Activated B cell treated with CpG ODN at 0.5 μM for 24 hours (primary cell): ENCODE measurements at regions not wholly inside any gene's neighbourhood (a gene's known extent, or its start where the extent isn't known, plus 50 kb on each side); places are given as distances from the start of the nearest gene placed in this dataset.

ENCODE experiments used
- ATAC-seq: fragments of 200-7000 bp; cut with Tn5 transposase; one replicate; pipeline ENCODE4 v1.10.0; 2021; ENCODE audit warnings: low read depth, mild to moderate bottlenecking, moderate library complexity
- CTCF ChIA-PET: fragments of 350-600 bp; sonication (Branson Sonifier 250); formaldehyde crosslinking; loops from one replicate; lab custom pipeline; 2021; ENCODE audit warnings: antibody characterized with exemption; lab: Charles Lee
- POLR2A ChIA-PET: fragments of 350-600 bp; sonication (Branson Sonifier 250); formaldehyde crosslinking; loops from one replicate; lab custom pipeline; 2021; ENCODE audit warnings: antibody characterized with exemption; lab: Charles Lee
- DNase-seq: peaks from one replicate; pipeline ENCODE4 v3.0.0; 2022
- H3K27ac Mint-ChIP-seq: one replicate; pipeline ENCODE4 v1.8.0; 2020; ENCODE audit warnings: mixed read lengths
- H3K27me3 Mint-ChIP-seq: one replicate; pipeline ENCODE4 v1.8.0; 2021; ENCODE audit warnings: mixed read lengths
- H3K36me3 Mint-ChIP-seq: one replicate; pipeline ENCODE4 v1.8.0; 2021; ENCODE audit warnings: low read depth, mixed read lengths
- H3K4me1 Mint-ChIP-seq: one replicate; pipeline ENCODE4 v1.8.0; 2021; ENCODE audit warnings: mixed read lengths
- H3K4me3 Mint-ChIP-seq: one replicate; pipeline ENCODE4 v1.8.0; 2020; ENCODE audit warnings: mild to moderate bottlenecking, mixed read lengths
- H3K9me3 Mint-ChIP-seq: one replicate; pipeline ENCODE4 v1.8.0; 2020; ENCODE audit warnings: mixed read lengths
- CTCF ChIP-seq: fragments of 200-600 bp; IDR thresholded peaks from one replicate; pipeline ENCODE4 v1.8.0; 2022; ENCODE audit warnings: antibody characterized with exemption, mild to moderate bottlenecking
- intact Hi-C: fragments of 100-400 bp; cut with micrococcal nuclease; formaldehyde crosslinking; loops from one replicate; pipeline ENCODE4 v1.15.1; 2024

- POLR2A ChIA-PET = no interaction called here
- CTCF ChIA-PET = no interaction called here
- Mint-ChIP-seq H3K4me3 (no peak overlapping the region), H3K36me3 (no peaks in the 10 kb centered on the region), H3K9me3 (no peaks in the 10 kb centered on the region), H3K27me3 (peaks cover 3% of the 10 kb centered on the region), H3K27ac (no peak overlapping the region), H3K4me1 (no peaks in the 10 kb centered on the region)
- no peak for DNase-seq
- TF ChIP-seq CTCF = no peak
- ATAC-seq = no peak
- intact Hi-C loops = no loop called here
Observed at GRCh38 chr11:11220786-11221185, 132.3 kb downstream of the CSNK2A3 start.

GRCh38 chr11:11218629-11218986, 134.4 kb downstream of the CSNK2A3 start:
- ATAC-seq (no peak), DNase-seq (no peak)
- Mint-ChIP-seq H3K36me3 (no peaks in the 10 kb centered on the region), H3K4me1 (no peaks in the 10 kb centered on the region), H3K27me3 (peaks cover 9% of the 10 kb centered on the region), H3K4me3 (no peak overlapping the region), H3K9me3 (no peaks in the 10 kb centered on the region), H3K27ac (no peak overlapping the region)
- TF ChIP-seq CTCF = no peak
- POLR2A ChIA-PET = no interaction called here
- intact Hi-C loops = no loop called here
- CTCF ChIA-PET = no interaction called here

- POLR2A ChIA-PET = no interaction called here
- DNase-seq (no peak), ATAC-seq (no peak)
- no peak overlapping the region for H3K4me3 Mint-ChIP-seq
- no peaks in the 10 kb centered on the region for H3K9me3 Mint-ChIP-seq
- intact Hi-C loops = no loop called here
- peaks cover 9% of the 10 kb centered on the region for H3K27me3 Mint-ChIP-seq
- no peak overlapping the region for H3K27ac Mint-ChIP-seq
- H3K4me1 Mint-ChIP-seq = no peaks in the 10 kb centered on the region
- H3K36me3 Mint-ChIP-seq = no peaks in the 10 kb centered on the region
- TF ChIP-seq CTCF = no peak
- CTCF ChIA-PET = no interaction called here
Observed at GRCh38 chr11:11217929-11218628, 135.0 kb downstream of the CSNK2A3 start.

GRCh38 chr11:11217289-11217928, 135.6 kb downstream of the CSNK2A3 start:
- intact Hi-C loops = no loop called here
- H3K4me1 Mint-ChIP-seq = no peaks in the 10 kb centered on the region
- H3K9me3 Mint-ChIP-seq = no peaks in the 10 kb centered on the region
- TF ChIP-seq CTCF = no peak
- DNase-seq (no peak), ATAC-seq (no peak)
- ChIA-PET CTCF (no interaction called here), POLR2A (no interaction called here)
- no peak overlapping the region for H3K27ac Mint-ChIP-seq
- H3K27me3 Mint-ChIP-seq = peaks cover 9% of the 10 kb centered on the region
- no peaks in the 10 kb centered on the region for H3K36me3 Mint-ChIP-seq
- no peak overlapping the region for H3K4me3 Mint-ChIP-seq

- CTCF ChIA-PET = no interaction called here
- Mint-ChIP-seq H3K27me3 (peaks cover 7% of the 10 kb centered on the region), H3K36me3 (no peaks in the 10 kb centered on the region), H3K4me1 (no peaks in the 10 kb centered on the region), H3K27ac (no peak overlapping the region), H3K4me3 (no peak overlapping the region), H3K9me3 (no peaks in the 10 kb centered on the region)
- no peak for DNase-seq
- no peak for ATAC-seq
- TF ChIP-seq CTCF = no peak
- POLR2A ChIA-PET = no interaction called here
- intact Hi-C loops = no loop called here
Observed at GRCh38 chr11:11215944-11216343, 137.1 kb downstream of the CSNK2A3 start.
